H1 (cell line): ENCODE measurements at regions not wholly inside any gene's neighbourhood (a gene's known extent, or its start where the extent isn't known, plus 50 kb on each side); places are given as distances from the start of the nearest gene placed in this dataset.

Experiments
- CTCF ChIA-PET: fragments of 300-600 bp; sonication (Branson Sonifier 250); formaldehyde crosslinking; loops from one replicate; lab custom pipeline; 2021; ENCODE audit not compliant: partially characterized antibody; lab: Charles Lee
- POLR2A ChIA-PET: fragments of 300-600 bp; sonication (Branson Sonifier 250); formaldehyde crosslinking; loops from one replicate; lab custom pipeline; 2021; ENCODE audit warnings: inconsistent platforms; ENCODE audit not compliant: partially characterized antibody; lab: Charles Lee
- DNase-seq, 2 experiments: peaks; one replicate each; pipeline versions ENCODE4 v3.0.0 to v3.0.0-alpha.2; 2010 to 2022; ENCODE audit warnings: low spot score in 2 of 2, low read depth in 1 of 2, mixed read lengths in 1 of 2
- FAIRE-seq: peaks from 2 replicates; lab custom pipeline; 2011; peaks lifted over from hg19 to GRCh38; lab: Jason Lieb, UNC
- H2AFZ ChIP-seq: 2 replicates; pipeline ENCODE4 v1.8.1; 2012; ENCODE audit warnings: low read length, inconsistent platforms
- H2AK5ac ChIP-seq: 2 replicates; pipeline ENCODE4 v1.6.1; 2013; ENCODE audit warnings: low read depth, low read length
- H2BK120ac ChIP-seq: replicated peaks from 2 replicates; pipeline ENCODE3; 2013; ENCODE audit warnings: low read depth, low read length, inconsistent platforms
- H2BK12ac ChIP-seq: 2 replicates; pipeline ENCODE4 v1.6.1; 2013; ENCODE audit warnings: low read depth, low read length
- H2BK15ac ChIP-seq: 2 replicates; pipeline ENCODE4 v1.6.1; 2013; ENCODE audit warnings: low read length
- H2BK20ac ChIP-seq: 2 replicates; pipeline ENCODE4 v1.6.1; 2013; ENCODE audit warnings: low read length
- H2BK5ac ChIP-seq: 2 replicates; pipeline ENCODE4 v1.6.1; 2013; ENCODE audit warnings: low read depth, low read length
- H3K14ac ChIP-seq: 2 replicates; pipeline ENCODE4 v1.6.1; 2013; ENCODE audit warnings: inconsistent platforms; ENCODE audit not compliant: insufficient read length
- H3K18ac ChIP-seq: 2 replicates; pipeline ENCODE4 v1.6.1; 2013; ENCODE audit warnings: low read length; ENCODE audit errors: extremely low read depth
- H3K23ac ChIP-seq: 2 replicates; pipeline ENCODE4 v1.6.1; 2013; ENCODE audit warnings: inconsistent platforms; ENCODE audit not compliant: insufficient read length
- H3K23me2 ChIP-seq: 2 replicates; pipeline ENCODE4 v1.6.1; 2013; ENCODE audit warnings: low read depth, low read length
- H3K27ac ChIP-seq: 2 replicates; pipeline ENCODE4 v1.6.1; 2011; ENCODE audit warnings: low read depth, low read length, inconsistent platforms
- H3K27me3 ChIP-seq, 4 experiments: replicated peaks in 1 of 4; 1 replicate in 1 of 4; 2 replicates in 3 of 4; pipeline versions ENCODE4 v1.6.1 to v1.8.1; 2011 to 2013; ENCODE audit warnings: low read length in 3 of 4, mild to moderate bottlenecking in 3 of 4, inconsistent platforms in 2 of 4, mixed read lengths in 2 of 4, moderate library complexity in 1 of 4; ENCODE audit not compliant: control insufficient read depth in 3 of 4, insufficient read depth in 3 of 4; ENCODE audit errors: extremely low read depth in 1 of 4
- H3K36me3 ChIP-seq, 4 experiments: 2 replicates each; pipeline versions ENCODE4 v1.6.1 to v1.8.1; 2011 to 2013; ENCODE audit warnings: mild to moderate bottlenecking in 4 of 4, low read length in 3 of 4, moderate library complexity in 2 of 4, control low read depth in 1 of 4, inconsistent platforms in 1 of 4; ENCODE audit not compliant: insufficient read depth in 4 of 4, control insufficient read depth in 2 of 4
- H3K4ac ChIP-seq: replicated peaks from 2 replicates; pipeline ENCODE3; 2013; ENCODE audit warnings: low read length, low read depth, mixed read lengths, inconsistent platforms; ENCODE audit not compliant: insufficient read length
- H3K4me1 ChIP-seq, 4 experiments: replicated peaks in 1 of 4; 1 replicate in 1 of 4; 2 replicates in 3 of 4; pipeline versions ENCODE4 v1.6.1 to v1.8.1; 2011 to 2013; ENCODE audit warnings: low read length in 3 of 4, inconsistent platforms in 2 of 4, mixed read lengths in 1 of 4; ENCODE audit not compliant: insufficient read depth in 4 of 4, control insufficient read depth in 3 of 4
- H3K4me2 ChIP-seq, 2 experiments: 2 replicates each; pipeline versions ENCODE4 v1.6.1 to v1.8.1; 2011 to 2013; ENCODE audit warnings: low read depth in 2 of 2, low read length in 2 of 2, control low read depth in 1 of 2, inconsistent platforms in 1 of 2, mild to moderate bottlenecking in 1 of 2; ENCODE audit not compliant: insufficient read depth in 1 of 2
- H3K4me3 ChIP-seq, 4 experiments: fragments of 200-600, 300-600 bp in 1 of 4; sonication (generic), shearing (Covaris generic), sonication (Bioruptor Twin) in 1 of 4; 2 replicates each; pipeline versions ENCODE4 v1.5.1 to v1.8.1; 2011 to 2016; ENCODE audit warnings: low read length in 4 of 4, low read depth in 3 of 4, control low read depth in 2 of 4, inconsistent platforms in 2 of 4, mild to moderate bottlenecking in 2 of 4, mixed read lengths in 1 of 4, moderate library complexity in 1 of 4; ENCODE audit not compliant: insufficient read depth in 2 of 4; ENCODE audit errors: extremely low read depth in 1 of 4
- H3K56ac ChIP-seq: replicated peaks from 2 replicates; pipeline ENCODE3; 2013; ENCODE audit warnings: low read depth, mild to moderate bottlenecking, mixed read lengths, low read length, inconsistent platforms; ENCODE audit not compliant: insufficient read length
- H3K79me1 ChIP-seq: 2 replicates; pipeline ENCODE4 v1.6.1; 2013; ENCODE audit warnings: low read depth, low read length, control low read depth
- H3K79me2 ChIP-seq, 2 experiments: 2 replicates each; pipeline versions ENCODE4 v1.6.1 to v1.8.1; 2012 to 2013; ENCODE audit warnings: low read length in 2 of 2, mild to moderate bottlenecking in 2 of 2, inconsistent platforms in 1 of 2; ENCODE audit not compliant: insufficient read depth in 2 of 2, control insufficient read depth in 1 of 2
- H3K9ac ChIP-seq, 4 experiments: replicated peaks in 1 of 4; 1 replicate in 1 of 4; 2 replicates in 3 of 4; pipeline versions ENCODE4 v1.6.1 to v1.8.1; 2011 to 2013; ENCODE audit warnings: low read depth in 3 of 4, low read length in 3 of 4, control low read depth in 2 of 4, mild to moderate bottlenecking in 2 of 4, moderate library complexity in 2 of 4, inconsistent platforms in 1 of 4; ENCODE audit errors: extremely low read depth in 1 of 4
- H3K9me3 ChIP-seq, 2 experiments: 2 replicates each; pipeline versions ENCODE4 v1.6.1 to v1.8.1; 2012 to 2013; ENCODE audit warnings: mild to moderate bottlenecking in 2 of 2, moderate library complexity in 2 of 2, control low read depth in 1 of 2, inconsistent platforms in 1 of 2, low read depth in 1 of 2, low read length in 1 of 2, mixed read lengths in 1 of 2; ENCODE audit not compliant: insufficient read depth in 2 of 2
- H4K20me1 ChIP-seq, 2 experiments: replicated peaks in 1 of 2; 2 replicates each; pipeline versions ENCODE3 to v1.8.1; 2011 to 2013; ENCODE audit warnings: inconsistent platforms in 2 of 2, low read length in 2 of 2, mild to moderate bottlenecking in 1 of 2; ENCODE audit not compliant: insufficient read depth in 2 of 2, control insufficient read depth in 1 of 2
- H4K5ac ChIP-seq: 2 replicates; pipeline ENCODE4 v1.6.1; 2013; ENCODE audit warnings: low read length, low read depth, mixed read lengths, inconsistent platforms; ENCODE audit not compliant: insufficient read length
- H4K8ac ChIP-seq: 2 replicates; pipeline ENCODE4 v1.8.0; 2013; ENCODE audit warnings: mild to moderate bottlenecking, moderate library complexity, low read length, inconsistent platforms; ENCODE audit not compliant: insufficient read depth; ENCODE audit errors: extremely low read depth
- H4K91ac ChIP-seq: replicated peaks from 2 replicates; pipeline ENCODE3; 2013; ENCODE audit warnings: low read length, mixed read lengths, inconsistent platforms; ENCODE audit not compliant: insufficient read length
- ASH2L ChIP-seq: fragments of 200-600, 300-600 bp; sonication (generic); IDR thresholded peaks from one replicate; pipeline ENCODE4 v1.7.1; 2017; ENCODE audit warnings: low read length
- BACH1 ChIP-seq: IDR thresholded peaks from 2 replicates; pipeline ENCODE4 v1.6.1; 2012; ENCODE audit warnings: low read length, improper control_type of control experiment
- JUN ChIP-seq: IDR thresholded peaks from 2 replicates; pipeline ENCODE4 v1.6.1; 2011; ENCODE audit warnings: low read depth, mild to moderate bottlenecking, improper control_type of control experiment, low read length
- KDM4A ChIP-seq: IDR thresholded peaks from one replicate; pipeline ENCODE4 v1.7.1; 2012; ENCODE audit warnings: low read depth, mild to moderate bottlenecking, moderate library complexity, low read length, inconsistent platforms; ENCODE audit not compliant: severe bottlenecking
- PHF8 ChIP-seq: fragments of 200-600 bp; sonication (generic); conservative IDR thresholded peaks from 2 replicates; pipeline ENCODE4 v1.7.1; 2012; ENCODE audit warnings: low read depth, mild to moderate bottlenecking, inconsistent platforms, low read length, moderate library complexity
- POLR2A ChIP-seq, 2 experiments: IDR thresholded peaks; 1 replicate in 1 of 2; 2 replicates in 1 of 2; pipeline ENCODE4 v1.6.1; 2011; ENCODE audit warnings: low read depth in 2 of 2, low read length in 2 of 2, mild to moderate bottlenecking in 2 of 2; ENCODE audit errors: control extremely low read depth in 1 of 2
- POLR2AphosphoS5 ChIP-seq: IDR thresholded peaks from 2 replicates; pipeline ENCODE4 v1.6.1; 2011; ENCODE audit warnings: low read depth, low read length
- TBP ChIP-seq: IDR thresholded peaks from 2 replicates; pipeline ENCODE4 v1.6.1; 2011; ENCODE audit warnings: low read depth, low read length, improper control_type of control experiment
- TCF12 ChIP-seq: IDR thresholded peaks from 2 replicates; pipeline ENCODE4 v1.6.1; 2011; ENCODE audit warnings: low read depth, mild to moderate bottlenecking, low read length
- WGBS, 2 experiments: shearing (Covaris generic) in 1 of 2; methylation state at CpG; one replicate each; pipeline versions ENCODE4 v1.1.6 to v1.1.7; 2013 to 2015; ENCODE audit warnings: low lambda C conversion rate in 2 of 2, mixed read lengths in 2 of 2, inconsistent platforms in 1 of 2, low coverage in 1 of 2, missing lambda C conversion rate in 1 of 2; ENCODE audit not compliant: insufficient replicate concordance in 2 of 2, insufficient coverage in 1 of 2, insufficient read length in 1 of 2; ENCODE audit errors: extremely low coverage in 1 of 2, missing lambda C conversion rate in 1 of 2; 5-methylcytosine and 5-hydroxymethylcytosine counted together
- TF ChIP-seq, protein P1 (sequence below), 3 experiments: IDR thresholded peaks; 1 replicate in 2 of 3; 2 replicates in 1 of 3; pipeline versions ENCODE4 v1.5.1 to v1.6.1; 2011; ENCODE audit warnings: low read length in 3 of 3, mild to moderate bottlenecking in 3 of 3, inconsistent platforms in 2 of 3, low read depth in 1 of 3, moderate library complexity in 1 of 3; ENCODE audit not compliant: insufficient read depth in 1 of 3; ENCODE audit errors: control extremely low read depth in 1 of 3

DNA sequence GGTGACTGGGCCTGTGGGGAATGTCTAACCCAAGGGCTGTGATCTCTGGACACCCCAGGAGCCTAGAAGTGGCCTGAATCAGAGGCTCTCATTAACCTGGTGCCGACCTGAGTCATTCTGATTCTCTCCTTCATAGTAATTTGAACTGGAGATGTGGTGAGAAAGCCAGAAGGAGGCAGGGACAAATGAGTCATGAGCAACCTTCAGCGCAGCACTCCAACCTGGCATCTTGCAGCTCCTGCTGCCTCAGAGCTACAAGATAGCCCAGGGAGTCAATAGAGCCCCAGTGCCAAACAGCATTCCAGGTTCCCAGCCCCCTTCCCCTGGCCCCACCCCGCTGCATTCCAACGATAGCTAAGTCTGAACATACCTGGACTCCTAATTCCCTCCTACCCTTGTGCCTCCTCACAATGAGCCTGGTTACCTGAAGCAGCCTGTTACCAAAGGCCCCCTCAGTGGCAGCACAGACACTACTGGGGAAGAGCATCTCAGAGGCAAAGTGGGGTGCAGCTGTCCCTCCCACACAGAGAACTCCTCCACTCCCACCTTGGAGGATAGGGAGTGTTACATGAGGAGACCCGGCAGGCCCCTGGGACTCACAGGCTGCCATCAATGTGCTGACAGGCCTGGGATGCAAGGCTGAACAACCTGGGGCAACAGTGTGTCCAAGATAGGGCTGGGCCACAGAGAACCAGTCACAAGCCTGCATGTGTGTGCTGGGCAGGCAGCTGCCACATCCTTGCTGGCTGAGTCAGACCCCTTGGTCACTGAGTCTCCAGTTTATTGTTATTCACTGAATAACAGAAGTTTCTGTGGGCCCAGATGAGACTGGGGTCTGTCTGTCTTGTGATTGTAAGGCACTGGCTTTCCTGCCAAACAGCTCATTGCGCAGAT is 76.8 kb upstream of the LEP start:
- H4K91ac ChIP-seq, result no peak overlapping the region
- FAIRE-seq, result no peak
- ChIA-PET POLR2A (no interaction called here), CTCF (interaction anchor here (0.8 to 8.2 kb wide), 10 partner anchors 9 to 144 kb away, joined by 3 to 85 read pairs (median 4); no protein-coding TSS in a partner anchor)
- 76% methylated on average over 6 of the region's 6 CpGs; no CpG with 5 or more reads in 1 of the 2 experiments for WGBS, 2 experiments
- H3K14ac ChIP-seq, result no peak overlapping the region
- H2BK120ac ChIP-seq, result no peak overlapping the region
- H2BK20ac ChIP-seq, result 0 out of 2 replicates have a peak overlapping the region, but pooled peaks have one; percentile 56
- no peak overlapping the region for H3K56ac ChIP-seq
- H3K23ac ChIP-seq, result no peak overlapping the region
- peaks cover 6 to 29% (median 19%) of the 10 kb centered on the region in 4 experiments for H3K4me1 ChIP-seq
- H3K79me1 ChIP-seq, result no peaks in the 10 kb centered on the region
- H3K79me2 ChIP-seq, result no peaks in the 10 kb centered on the region
- no peaks in the 10 kb centered on the region for H3K9me3 ChIP-seq
- H4K20me1 ChIP-seq, result peaks cover 5 to 12% of the 10 kb centered on the region in 2 experiments
- H2AFZ ChIP-seq, result no peak overlapping the region
- H2BK12ac ChIP-seq, result 0 out of 2 replicates have a peak overlapping the region, but pooled peaks have one; percentile 76
- H3K23me2 ChIP-seq, result peaks cover 18% of the 10 kb centered on the region
- H4K5ac ChIP-seq, result no peak overlapping the region
- peaks cover 30 to 67% (median 51%) of the 10 kb centered on the region in 4 experiments for H3K27me3 ChIP-seq
- peak overlapping the region; percentile 19 for H3K4ac ChIP-seq
- peak overlapping the region; percentile 53; the same call in 1 of the 2 replicates for H2BK15ac ChIP-seq
- no peak overlapping the region for H3K18ac ChIP-seq
- H3K27ac ChIP-seq, result no peak overlapping the region
- H3K4me2 ChIP-seq, result peak overlapping the region in 1 of 2 experiments; percentile 19; a peak in 2 of 4 replicates
- H2AK5ac ChIP-seq, result 0 out of 2 replicates have a peak overlapping the region, but pooled peaks have one; percentile 59
- no peak overlapping the region for H4K8ac ChIP-seq
- H3K9ac ChIP-seq, result no peak overlapping the region
- no peak overlapping the region for H2BK5ac ChIP-seq
- DNase-seq, result no peak
- no peaks in the 10 kb centered on the region for H3K36me3 ChIP-seq
- H3K4me3 ChIP-seq, result no peak overlapping the region; a peak in 1 of 8 replicates
- no peak for TF ChIP-seq POLR2AphosphoS5
- TF ChIP-seq, protein P1, sequence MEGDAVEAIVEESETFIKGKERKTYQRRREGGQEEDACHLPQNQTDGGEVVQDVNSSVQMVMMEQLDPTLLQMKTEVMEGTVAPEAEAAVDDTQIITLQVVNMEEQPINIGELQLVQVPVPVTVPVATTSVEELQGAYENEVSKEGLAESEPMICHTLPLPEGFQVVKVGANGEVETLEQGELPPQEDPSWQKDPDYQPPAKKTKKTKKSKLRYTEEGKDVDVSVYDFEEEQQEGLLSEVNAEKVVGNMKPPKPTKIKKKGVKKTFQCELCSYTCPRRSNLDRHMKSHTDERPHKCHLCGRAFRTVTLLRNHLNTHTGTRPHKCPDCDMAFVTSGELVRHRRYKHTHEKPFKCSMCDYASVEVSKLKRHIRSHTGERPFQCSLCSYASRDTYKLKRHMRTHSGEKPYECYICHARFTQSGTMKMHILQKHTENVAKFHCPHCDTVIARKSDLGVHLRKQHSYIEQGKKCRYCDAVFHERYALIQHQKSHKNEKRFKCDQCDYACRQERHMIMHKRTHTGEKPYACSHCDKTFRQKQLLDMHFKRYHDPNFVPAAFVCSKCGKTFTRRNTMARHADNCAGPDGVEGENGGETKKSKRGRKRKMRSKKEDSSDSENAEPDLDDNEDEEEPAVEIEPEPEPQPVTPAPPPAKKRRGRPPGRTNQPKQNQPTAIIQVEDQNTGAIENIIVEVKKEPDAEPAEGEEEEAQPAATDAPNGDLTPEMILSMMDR (IDR thresholded peaks at IDR 0.05; ENCODE audit: control extremely low read depth in 1 of 3, insufficient read depth in 1 of 3, low read depth in 1 of 3, low read length in 3 of 3), result no peak
- 0 out of 2 replicates have a peak, but pooled peaks have one; percentile 19 for TF ChIP-seq TCF12
- no peak for TF ChIP-seq PHF8
- TF ChIP-seq BACH1, result no peak
- no peak for TF ChIP-seq POLR2A (IDR thresholded peaks at IDR 0.05; ENCODE audit: control extremely low read depth in 1 of 2, low read depth in 2 of 2, low read length in 2 of 2)
- TF ChIP-seq KDM4A, result no peak
- TF ChIP-seq ASH2L, result no peak
- TF ChIP-seq JUN, result no peak
- no peak for TF ChIP-seq TBP
